GM21825 (cell line): ENCODE measurements at regions not wholly inside any gene's neighbourhood (a gene's known extent, or its start where the extent isn't known, plus 50 kb on each side); places are given as distances from the start of the nearest gene placed in this dataset.

Experiments used
- ATAC-seq: cut with Tn5 transposase; IDR thresholded peaks from one replicate; pipeline ENCODE4 v1.9.1; 2021; ENCODE audit warnings: mild to moderate bottlenecking, moderate library complexity; ENCODE audit not compliant: unreplicated experiment

DNA sequence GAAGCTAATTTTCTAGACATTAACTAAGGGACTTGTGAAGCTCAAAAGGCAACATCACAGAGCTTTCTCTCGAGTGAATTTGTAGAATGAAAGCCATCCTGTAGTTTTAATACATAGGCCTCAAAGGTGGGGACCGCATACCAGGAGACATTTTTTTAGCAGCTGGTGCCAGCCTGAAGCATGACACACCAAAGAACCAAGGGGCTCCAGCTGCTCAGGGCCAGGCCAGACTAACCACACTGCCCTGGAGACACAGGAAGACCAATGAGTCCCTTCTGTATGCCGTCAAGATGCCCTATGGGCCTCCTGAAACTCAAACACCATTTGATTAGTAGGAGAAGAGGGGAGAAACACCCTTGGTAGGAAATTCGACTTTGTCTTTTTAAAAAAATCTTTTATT lies 113.9 kb upstream of the CACNA1E start:
- ATAC-seq: no peak

DNA sequence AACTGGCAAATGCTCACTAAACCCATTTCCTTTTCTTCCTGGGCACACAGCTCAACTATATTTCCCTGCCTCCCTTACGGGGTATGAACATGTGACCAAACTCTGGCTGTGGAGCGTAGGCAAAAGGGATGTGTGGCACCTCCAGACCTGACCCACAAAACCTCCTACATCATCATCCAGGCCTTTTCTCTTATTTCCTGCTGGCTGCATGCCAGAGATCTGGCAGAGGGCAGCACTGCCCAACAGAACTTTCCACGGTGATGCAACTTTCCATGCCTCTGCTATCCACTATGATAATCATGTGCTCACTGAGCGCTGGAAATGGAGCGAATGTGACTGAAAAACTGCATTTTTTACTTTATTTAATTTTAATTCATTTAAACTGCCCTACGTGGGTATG lies 99.6 kb upstream of the CACNA1E start:
- no peak for ATAC-seq

- no peak for ATAC-seq
Observed at GRCh38 chr1:181386340-181386739, 97.0 kb upstream of the CACNA1E start.

DNA sequence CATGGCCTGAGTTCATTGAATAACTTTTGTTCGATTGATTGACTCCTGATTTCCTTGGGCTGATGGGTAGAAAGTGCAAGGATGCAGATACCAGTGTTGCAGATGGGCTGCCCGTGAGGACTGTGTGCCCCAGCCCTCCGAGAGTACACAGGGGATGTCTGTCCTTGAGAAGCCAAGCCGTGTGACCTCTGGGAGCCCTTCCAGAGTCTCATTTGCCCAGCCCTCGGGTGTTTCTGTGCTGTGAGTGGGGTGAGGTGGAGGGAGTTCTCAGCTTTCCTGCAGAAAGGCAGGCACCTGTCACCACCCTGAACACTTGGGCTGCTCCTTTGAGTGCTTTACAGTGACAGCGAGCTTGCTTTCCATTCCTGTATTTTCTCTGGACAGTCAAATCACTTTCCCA lies 96.4 kb upstream of the CACNA1E start:
- no peak for ATAC-seq

GRCh38 chr1:181387702-181388101 lies 95.6 kb upstream of the CACNA1E start:
- no peak for ATAC-seq

DNA sequence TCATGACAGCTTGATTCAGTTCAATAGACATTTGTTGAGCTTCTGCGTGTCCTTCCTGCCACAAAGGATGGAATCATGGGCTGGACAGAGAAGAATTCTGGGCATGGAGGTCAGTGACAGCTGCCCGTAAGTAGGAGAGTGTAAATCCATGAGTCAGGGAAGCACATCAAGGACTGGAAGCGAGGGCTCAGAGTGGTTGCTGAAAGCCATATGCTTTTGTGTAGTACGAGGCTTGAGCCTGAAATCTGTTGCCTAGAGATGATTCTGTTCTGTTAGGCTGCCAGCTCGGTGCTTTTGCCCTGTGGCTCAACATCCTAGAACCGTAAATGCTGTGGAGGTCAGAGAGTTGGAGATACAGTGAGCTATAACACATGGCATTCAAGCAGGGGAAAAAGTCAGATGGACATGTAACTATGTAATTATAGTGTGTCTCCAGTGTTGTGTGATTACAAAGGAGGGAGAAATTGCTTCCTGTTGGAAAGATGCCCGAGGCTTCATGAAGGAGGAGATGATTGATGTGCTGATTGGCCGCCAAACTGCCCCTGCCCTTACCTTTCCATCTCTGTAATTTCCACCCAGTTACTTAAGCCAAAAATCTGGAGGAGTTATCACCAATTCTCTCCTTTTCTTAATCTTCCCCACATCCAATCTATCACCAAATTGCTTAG lies 92.8 kb upstream of the CACNA1E start:
- ATAC-seq: no peak

GRCh38 chr1:181391301-181391900 lies 91.9 kb upstream of the CACNA1E start:
- no peak for ATAC-seq

- ATAC-seq: no peak
Observed at GRCh38 chr1:181392133-181392532, 91.2 kb upstream of the CACNA1E start.

DNA sequence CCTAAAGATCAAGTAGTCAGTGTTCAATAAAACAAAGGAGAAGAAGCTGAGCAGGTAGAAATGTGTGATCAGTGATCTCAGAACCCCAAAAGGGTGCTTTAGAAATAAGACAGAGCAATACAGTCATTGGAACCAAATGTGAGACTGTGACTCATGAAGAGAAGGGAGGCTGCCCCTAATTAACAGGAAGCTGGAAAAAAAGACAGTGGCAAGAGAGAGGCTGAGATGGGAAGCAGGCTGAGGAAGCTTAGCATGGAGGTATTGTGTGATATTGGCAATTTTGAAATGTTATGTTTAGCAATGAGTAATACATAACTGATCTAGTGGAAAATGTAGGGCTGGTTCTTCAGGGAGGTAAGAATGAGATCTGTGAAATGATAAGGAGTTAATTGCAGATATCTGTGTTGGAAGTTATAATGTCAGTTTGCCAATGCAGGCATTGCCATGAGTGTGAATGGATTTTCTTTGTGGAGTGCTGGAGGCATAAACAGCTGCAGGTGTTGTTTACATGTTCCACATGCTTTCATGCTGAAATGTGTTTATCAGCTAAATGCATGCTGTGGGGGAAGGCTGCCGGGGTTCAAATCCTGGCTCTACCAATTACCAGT lies 90.6 kb upstream of the CACNA1E start:
- ATAC-seq: no peak

DNA sequence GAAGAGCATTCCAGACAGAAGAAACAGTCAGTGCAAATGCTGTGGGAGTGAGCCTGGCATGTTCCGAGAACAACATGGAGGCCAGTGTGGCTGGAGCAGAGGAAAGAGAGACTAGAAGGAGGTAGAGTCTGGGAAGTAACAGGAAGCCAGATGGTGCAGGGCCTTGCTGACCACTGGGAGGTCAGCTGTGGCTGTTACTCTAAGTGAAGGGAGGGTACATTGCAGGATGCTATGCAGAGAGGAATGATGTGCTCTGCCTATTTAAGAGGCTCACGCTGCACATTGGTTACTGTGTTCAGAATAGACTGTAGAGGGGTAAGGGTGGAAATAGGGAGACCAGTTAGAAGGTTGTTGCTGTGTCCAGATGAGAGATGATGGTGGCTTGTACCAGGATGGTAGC lies 88.6 kb upstream of the CACNA1E start:
- no peak for ATAC-seq

- no peak for ATAC-seq
Observed at GRCh38 chr1:181396171-181396670, 87.1 kb upstream of the CACNA1E start.

DNA sequence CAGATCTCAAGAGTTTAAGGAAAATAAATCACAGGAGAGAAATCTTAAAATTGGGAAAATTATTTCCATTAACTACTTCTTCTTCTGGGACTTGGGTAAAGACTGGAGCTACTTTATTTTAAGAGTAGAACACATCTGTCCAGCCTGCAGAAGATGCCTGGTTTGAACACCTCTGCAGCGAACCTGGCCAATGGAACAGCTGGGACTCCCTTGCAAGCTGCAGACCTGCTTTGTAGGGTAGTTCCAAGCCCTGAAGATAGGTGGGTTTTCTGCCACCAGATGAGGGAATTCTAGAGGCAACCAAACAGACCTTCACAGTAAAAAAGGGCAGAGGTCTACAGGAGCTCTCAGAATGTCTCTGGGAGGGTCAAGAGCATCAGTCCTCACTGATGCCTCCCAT lies 86.5 kb upstream of the CACNA1E start:
- ATAC-seq: no peak

DNA sequence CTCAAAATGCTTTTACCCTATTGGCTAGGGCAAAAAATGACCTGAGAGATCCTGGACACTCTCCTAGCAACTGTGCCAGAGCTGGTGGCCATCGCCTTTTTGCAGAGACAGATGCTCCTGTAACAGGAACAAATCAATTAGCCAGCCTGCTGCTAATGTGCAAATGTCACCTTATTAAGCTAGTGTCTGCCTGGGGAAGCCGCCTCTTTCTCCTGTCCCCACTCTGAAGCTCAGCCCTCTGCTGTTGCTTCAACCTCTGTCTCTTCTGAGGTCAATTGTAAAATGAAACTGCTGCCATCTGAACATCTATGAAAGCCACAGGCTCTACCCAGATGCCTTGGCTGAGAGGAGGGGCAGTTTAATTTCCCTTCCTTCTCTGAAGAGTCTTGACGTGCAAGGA lies 85.5 kb upstream of the CACNA1E start:
- no peak for ATAC-seq

DNA sequence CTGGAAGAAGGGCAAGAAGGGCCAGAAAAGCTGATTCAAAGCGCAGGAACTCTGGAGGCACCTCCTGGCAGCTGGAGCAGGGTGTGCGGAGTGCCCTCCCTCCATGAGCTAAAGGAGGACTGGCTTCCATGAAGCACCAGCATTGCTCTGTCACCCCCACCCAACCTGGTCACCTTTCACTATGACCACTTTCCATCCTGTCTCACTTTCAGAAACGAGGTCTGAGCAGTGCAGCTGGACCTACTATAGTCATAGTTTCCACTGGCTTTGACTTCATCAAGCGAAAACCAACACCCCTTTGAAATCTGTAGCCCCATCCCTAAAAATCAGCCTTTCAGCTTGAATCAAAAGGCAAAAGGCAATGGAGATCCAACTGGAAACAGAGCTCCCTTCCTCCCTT lies 84.8 kb upstream of the CACNA1E start:
- peak; percentile 66 for ATAC-seq

- ATAC-seq: no peak
Observed at GRCh38 chr1:181405584-181405983, 77.7 kb upstream of the CACNA1E start.

DNA sequence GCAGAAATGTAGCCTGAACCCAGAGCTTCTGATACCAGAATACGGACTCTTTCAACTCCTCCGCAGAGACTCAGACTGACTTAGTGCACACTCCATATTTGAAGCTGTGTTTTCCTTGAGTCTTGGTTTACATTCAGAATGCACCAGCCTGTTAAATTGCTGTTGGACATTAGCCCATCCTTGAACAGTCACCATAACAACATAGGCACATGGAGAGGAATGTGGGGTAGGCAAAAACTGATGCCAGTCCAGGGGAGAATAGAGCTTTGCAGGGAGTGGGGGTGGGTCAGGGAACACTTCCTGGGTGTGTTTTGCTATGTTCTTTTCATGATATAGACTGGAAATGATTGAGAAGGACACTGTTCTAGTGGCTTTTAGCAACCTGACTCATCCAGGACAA lies 76.3 kb upstream of the CACNA1E start:
- no peak for ATAC-seq

DNA sequence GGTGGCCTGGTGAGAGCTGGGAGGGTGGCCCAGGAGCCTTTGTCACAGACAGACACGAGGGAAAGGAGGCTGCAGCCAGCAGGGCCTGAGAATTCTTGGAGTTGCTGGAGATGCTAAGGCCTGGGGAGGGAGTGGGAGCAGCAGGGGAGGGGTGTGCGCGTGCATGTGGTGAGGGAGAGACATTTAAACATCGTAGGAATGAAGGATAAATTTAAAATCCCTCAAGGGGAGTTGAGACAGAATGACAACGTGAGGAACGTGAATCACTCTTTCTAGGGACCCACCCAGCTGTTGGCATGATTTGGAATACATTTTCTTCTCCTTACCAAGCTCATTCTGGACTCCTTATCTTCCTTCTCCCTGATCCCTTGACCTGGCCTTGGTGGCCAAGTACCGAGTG lies 73.3 kb upstream of the CACNA1E start:
- ATAC-seq: no peak

DNA sequence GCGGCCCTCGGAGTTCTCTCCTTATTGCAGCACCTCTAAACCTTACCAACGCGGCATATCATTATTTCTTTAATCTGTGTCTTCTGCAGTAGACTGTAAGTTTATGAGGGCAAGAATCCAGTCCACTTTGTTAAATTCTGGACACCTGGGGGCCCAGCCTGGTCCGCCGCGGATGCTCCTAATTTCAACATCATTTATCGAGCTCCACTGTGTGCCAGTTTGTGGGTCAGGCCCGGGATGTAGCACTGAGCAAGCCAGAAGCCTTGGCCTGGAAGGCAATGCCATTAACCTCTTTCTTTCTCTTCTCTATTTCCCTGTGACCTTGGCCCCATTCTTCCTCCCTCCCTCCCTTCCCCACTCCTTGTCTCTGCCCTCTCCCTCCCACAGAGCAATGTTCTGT lies 70.6 kb upstream of the CACNA1E start:
- ATAC-seq: no peak

DNA sequence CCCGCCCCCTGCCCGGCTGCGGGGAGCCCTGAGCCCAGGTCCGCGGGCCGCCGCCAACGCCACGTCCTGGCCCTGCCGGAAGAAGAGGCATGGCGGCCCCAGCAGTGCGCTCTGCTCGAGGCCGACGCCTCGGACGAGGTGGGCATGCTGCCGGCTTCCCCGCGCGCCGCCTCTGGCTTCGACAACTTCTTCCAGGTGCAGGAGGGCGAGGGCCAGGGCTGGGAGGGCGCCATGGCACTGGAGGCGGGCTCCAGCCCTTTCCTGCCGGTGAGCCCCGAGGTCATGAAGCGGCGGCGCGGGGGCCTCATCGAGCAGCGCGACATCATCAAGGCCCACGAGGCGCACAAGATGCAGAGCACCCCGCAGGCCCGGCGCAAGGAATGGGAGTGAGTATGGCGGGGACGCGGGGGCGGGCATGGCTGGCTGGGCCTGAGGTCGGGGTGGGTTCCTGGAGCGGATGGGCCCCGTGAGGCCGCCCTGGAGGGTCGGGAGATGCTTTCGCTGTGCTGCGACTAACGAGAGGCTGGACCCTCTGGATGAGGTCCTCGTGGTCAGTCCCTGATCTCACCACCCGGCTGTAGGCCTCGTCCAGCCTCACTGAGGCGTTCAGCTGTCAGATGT lies 70.0 kb upstream of the CACNA1E start:
- no peak for ATAC-seq

GRCh38 chr1:181413836-181414235 lies 69.5 kb upstream of the CACNA1E start:
- no peak for ATAC-seq

DNA sequence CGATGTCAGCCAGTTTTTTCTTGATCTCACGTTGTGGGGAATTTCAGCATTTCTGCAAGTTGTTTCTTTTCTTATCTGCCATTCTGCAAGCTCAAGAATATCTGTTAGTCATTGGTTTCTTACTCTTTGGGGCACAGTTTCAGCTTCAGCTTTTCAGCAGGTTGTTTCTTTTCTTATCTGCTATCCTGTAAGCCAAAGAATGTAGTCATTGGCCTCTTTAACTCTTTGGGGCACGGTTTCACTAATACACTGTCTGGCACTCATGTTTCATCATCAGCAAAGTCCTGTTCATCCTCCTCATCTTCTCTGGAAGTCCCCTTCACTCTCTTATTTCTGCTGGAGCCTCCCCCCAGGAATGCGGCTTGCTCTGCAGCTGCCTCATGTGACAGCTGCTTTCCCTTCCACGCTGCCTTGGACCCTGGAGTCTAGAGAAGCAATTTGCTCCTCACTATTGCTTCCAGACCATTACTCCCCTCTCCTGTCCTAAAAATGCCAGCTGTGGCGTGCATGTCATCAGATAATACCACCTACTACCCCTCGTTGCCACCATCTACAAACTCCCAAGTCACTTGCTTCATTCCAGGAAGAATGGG lies 67.0 kb upstream of the CACNA1E start:
- no peak for ATAC-seq

GRCh38 chr1:181417915-181418314 lies 65.4 kb upstream of the CACNA1E start:
- ATAC-seq: no peak
